ENCODE measurements at regions not wholly inside any gene's neighbourhood (a gene's known extent, or its start where the extent isn't known, plus 50 kb on each side); places are given as distances from the start of the nearest gene placed in this dataset.
"Not testable (repeated sequence)": the region's sequence is repeated elsewhere in the genome, so short reads cannot be mapped to it uniquely, and the experiment has no call there.

DNA sequence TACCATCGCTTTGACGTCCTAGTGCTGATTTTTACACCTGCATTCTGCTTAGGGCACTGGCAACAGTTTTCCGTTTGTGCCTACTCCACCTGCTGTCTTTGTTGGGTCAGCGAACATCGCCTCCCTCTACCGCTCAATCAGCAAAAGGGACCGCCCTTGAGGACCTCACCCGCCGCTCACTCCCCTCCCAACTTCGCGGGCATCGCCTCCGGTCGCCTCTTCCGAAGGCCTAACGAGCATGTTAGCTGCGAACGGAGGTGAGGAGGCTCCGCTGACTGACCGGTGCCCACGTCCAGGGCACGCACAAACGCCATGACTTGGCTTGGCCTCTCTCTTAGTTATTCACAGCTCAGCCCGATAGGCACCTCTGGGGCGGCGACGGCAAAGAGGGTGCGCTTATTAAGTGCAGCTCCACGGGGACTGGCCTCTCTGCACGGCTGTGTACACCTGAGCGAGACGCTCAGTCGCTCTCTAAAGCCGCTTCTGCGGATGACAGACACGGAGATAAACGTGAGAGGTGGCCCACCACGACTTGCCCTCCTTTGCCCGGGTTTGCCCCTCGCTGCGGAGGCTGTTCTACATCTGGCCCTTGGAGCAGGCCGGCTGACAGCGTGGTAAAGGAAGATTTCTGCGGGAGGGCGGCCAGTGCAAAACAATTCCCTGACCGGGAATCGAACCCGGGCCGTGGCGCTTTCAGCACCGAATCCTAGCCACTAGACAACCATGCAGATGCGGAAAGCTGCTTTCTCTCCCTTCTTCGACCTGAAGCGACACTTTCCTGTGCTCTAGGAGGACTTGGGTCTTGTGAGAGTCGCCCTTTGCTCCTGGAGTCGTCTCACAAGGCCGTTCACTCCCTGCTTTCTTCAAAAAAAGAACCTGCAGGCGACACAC is 81.6 kb upstream of the FCGR1A start:
- not testable (repeated sequence) for DNase-seq

GRCh38 chr1:149708192-149708853 is 74.2 kb upstream of the FCGR1A start:
- DNase-seq: peak; percentile 51

- not testable (repeated sequence) for DNase-seq
Observed at GRCh38 chr1:149711651-149712050, 70.8 kb upstream of the FCGR1A start.

DNA sequence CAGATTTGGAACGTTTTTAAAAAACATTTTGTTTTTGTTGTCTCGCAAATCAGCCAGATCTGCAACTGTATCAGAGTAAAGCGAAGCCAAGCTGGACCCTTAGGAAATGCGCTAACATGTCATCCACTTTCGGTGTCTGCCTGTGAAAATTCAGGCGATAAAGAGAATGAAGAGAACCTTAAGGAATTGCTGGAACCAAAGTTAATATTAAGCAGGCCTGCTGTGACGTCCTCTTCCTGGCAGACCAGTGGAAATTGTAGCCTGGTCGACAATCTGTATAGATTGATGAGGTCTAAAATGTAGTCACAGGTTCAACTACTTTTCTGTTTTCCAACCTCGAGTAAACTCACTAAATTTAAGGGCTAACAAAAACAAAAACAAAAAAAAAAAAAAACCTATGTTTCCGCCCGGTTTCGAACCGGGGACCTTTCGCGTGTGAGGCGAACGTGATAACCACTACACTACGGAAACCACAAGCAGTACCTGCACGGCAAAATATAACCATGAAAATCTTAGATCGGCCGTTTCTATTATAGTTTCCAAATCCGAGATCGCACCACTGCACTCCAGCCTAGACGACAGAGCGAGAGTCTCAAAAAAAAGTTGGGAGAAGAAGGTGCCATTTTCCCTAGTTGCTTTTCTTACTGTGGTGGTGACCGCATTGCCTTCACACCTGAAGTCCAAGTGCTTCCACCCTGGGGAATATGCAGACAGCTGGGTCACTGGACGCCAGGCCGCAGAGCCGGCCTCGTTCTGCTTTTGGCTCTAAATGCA is 70.2 kb upstream of the FCGR1A start:
- peak; percentile 21 for DNase-seq

GRCh38 chr1:149713513-149713912 is 69.0 kb upstream of the FCGR1A start:
- not testable (repeated sequence) for DNase-seq

- DNase-seq: not testable (repeated sequence)
Observed at GRCh38 chr1:149713952-149714351, 68.5 kb upstream of the FCGR1A start.

- not testable (repeated sequence) for DNase-seq
Observed at GRCh38 chr1:149724618-149725302, 57.7 kb upstream of the FCGR1A start.

- DNase-seq: not testable (repeated sequence)
Observed at GRCh38 chr1:149726688-149727087, 55.8 kb upstream of the FCGR1A start.

DNA sequence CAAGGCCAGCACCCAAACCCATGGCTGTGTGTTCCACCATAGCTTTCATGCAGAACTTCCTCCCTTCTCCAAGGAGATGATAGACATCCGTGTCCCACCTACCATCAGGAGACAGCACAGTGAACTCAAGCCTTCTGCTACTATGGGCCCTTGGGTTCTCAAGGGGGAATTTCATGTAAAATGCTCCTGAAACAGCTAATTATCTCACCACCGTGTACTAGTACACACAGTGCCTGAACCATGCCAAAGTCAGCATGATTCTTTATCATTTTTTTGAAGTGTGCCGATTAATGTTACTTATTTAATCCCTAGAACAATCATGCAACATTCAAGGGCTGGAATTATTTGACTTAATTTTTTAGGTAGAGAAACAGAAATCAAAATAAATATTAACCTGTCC is 53.9 kb upstream of the FCGR1A start:
- not testable (repeated sequence) for DNase-seq

All from activated T-cell treated with anti-CD3 and anti-CD28 coated beads for 4 hours (primary cell).